ENCODE measurements at regions not wholly inside any gene's neighbourhood (a gene's known extent, or its start where the extent isn't known, plus 50 kb on each side); places are given as distances from the start of the nearest gene placed in this dataset.
A peak's percentile ranks its signal among the peaks of the same experiment; 100 is the strongest.

DNA sequence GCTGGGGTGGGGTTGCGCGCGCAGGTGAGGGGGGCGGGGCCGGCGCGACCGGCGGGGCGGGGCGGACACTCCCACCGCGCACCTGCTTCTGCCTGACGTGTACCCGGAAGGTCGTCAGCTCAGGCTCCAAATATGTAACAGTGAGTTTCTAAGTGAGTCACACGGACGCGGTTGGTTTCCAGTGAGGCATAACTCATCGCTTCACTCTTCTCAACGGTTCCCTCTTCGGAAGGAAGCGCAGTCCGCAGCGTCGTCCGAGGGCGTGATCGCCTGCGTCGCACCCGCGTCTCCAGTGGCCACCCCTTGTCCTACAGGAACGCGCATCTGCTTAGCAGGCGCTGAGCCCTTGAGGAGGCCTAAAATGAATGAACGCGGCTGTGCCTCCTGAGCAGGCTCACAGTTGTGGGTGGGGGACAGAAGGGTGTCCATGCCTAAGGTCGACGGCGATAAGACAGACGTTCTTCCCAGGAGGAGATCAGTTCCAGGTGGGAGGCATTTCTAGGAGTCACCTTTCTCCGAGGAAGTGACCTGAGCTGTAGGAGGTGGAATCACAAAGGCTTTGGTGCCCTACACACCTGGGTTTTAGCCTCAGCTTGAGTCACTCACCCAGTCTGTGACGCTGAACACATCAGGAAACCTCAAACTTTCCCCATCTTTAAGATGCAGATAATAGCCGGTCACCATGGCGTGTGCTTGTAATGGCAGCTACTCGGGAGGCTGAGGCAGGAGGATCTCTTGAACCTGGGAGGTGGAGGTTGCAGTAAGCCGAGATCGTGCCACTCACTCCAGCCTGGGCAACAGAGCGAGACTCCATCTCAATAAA lies 50.9 kb upstream of the EZR start:
- Histone ChIP-seq H4K20me1 (ENCODE audit: insufficient read depth) (no peaks in the 10 kb centered on the region), H3K36me3 (replicated peaks in 1 of 2; ENCODE audit: control insufficient read depth in 1 of 2, insufficient read depth in 2 of 2, low read length in 1 of 2) (no peaks in the 10 kb centered on the region), H3K79me2 (ENCODE audit: insufficient read depth) (no peaks in the 10 kb centered on the region), H3K4me1 (ENCODE audit: control insufficient read depth in 1 of 2, insufficient read depth in 2 of 2, low read depth in 1 of 2, low read length in 1 of 2) (peaks cover 0 to 8% of the 10 kb centered on the region in 2 experiments; a peak in 1 of 4 replicates), H3K9me2 (no peaks in the 10 kb centered on the region), H3K4me3 (ENCODE audit: low read depth in 2 of 2, low read length in 1 of 2) (peak overlapping the region; percentile 54 to 56), H3K9ac (peak overlapping the region; percentile 59; the same call in 1 of the 2 replicates), H2AFZ (ENCODE audit: low read depth) (peak overlapping the region; percentile 95), H3K4me2 (peak overlapping the region; percentile 66), H3K27me3 (ENCODE audit: insufficient read depth) (no peaks in the 10 kb centered on the region), H3F3A (replicated peaks; ENCODE audit: insufficient read depth) (peaks cover 8% of the 10 kb centered on the region), H3K27ac (ENCODE audit: low read depth in 2 of 2, low read length in 1 of 2) (peak overlapping the region in 1 of 2 experiments; percentile 30; a peak in 3 of 4 replicates), H3K9me3 (no peaks in the 10 kb centered on the region)
- peak; percentile 17; the same call in 1 of the 2 replicates for TF ChIP-seq TCF12 (IDR thresholded peaks at IDR 0.05)
- TF ChIP-seq, protein P1, sequence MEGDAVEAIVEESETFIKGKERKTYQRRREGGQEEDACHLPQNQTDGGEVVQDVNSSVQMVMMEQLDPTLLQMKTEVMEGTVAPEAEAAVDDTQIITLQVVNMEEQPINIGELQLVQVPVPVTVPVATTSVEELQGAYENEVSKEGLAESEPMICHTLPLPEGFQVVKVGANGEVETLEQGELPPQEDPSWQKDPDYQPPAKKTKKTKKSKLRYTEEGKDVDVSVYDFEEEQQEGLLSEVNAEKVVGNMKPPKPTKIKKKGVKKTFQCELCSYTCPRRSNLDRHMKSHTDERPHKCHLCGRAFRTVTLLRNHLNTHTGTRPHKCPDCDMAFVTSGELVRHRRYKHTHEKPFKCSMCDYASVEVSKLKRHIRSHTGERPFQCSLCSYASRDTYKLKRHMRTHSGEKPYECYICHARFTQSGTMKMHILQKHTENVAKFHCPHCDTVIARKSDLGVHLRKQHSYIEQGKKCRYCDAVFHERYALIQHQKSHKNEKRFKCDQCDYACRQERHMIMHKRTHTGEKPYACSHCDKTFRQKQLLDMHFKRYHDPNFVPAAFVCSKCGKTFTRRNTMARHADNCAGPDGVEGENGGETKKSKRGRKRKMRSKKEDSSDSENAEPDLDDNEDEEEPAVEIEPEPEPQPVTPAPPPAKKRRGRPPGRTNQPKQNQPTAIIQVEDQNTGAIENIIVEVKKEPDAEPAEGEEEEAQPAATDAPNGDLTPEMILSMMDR (IDR thresholded peaks at IDR 0.05) = 0 out of 2 replicates have a peak, but pooled peaks have one; percentile 8
- TF ChIP-seq, protein P2, sequence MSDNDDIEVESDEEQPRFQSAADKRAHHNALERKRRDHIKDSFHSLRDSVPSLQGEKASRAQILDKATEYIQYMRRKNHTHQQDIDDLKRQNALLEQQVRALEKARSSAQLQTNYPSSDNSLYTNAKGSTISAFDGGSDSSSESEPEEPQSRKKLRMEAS (IDR thresholded peaks at IDR 0.05; ENCODE audit: low read depth) = peak; percentile 81
- TF ChIP-seq, protein P3, sequence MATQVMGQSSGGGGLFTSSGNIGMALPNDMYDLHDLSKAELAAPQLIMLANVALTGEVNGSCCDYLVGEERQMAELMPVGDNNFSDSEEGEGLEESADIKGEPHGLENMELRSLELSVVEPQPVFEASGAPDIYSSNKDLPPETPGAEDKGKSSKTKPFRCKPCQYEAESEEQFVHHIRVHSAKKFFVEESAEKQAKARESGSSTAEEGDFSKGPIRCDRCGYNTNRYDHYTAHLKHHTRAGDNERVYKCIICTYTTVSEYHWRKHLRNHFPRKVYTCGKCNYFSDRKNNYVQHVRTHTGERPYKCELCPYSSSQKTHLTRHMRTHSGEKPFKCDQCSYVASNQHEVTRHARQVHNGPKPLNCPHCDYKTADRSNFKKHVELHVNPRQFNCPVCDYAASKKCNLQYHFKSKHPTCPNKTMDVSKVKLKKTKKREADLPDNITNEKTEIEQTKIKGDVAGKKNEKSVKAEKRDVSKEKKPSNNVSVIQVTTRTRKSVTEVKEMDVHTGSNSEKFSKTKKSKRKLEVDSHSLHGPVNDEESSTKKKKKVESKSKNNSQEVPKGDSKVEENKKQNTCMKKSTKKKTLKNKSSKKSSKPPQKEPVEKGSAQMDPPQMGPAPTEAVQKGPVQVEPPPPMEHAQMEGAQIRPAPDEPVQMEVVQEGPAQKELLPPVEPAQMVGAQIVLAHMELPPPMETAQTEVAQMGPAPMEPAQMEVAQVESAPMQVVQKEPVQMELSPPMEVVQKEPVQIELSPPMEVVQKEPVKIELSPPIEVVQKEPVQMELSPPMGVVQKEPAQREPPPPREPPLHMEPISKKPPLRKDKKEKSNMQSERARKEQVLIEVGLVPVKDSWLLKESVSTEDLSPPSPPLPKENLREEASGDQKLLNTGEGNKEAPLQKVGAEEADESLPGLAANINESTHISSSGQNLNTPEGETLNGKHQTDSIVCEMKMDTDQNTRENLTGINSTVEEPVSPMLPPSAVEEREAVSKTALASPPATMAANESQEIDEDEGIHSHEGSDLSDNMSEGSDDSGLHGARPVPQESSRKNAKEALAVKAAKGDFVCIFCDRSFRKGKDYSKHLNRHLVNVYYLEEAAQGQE (IDR thresholded peaks at IDR 0.05; ENCODE audit: low read depth, low read length) = no peak
- TF ChIP-seq GABPA (IDR thresholded peaks at IDR 0.05; ENCODE audit: low read depth) = no peak
- 0 out of 2 replicates have a peak, but pooled peaks have one; percentile 43 for TF ChIP-seq POLR2AphosphoS5 (IDR thresholded peaks at IDR 0.05; ENCODE audit: low read depth, low read length)
- no peak for TF ChIP-seq RAD21 (IDR thresholded peaks at IDR 0.05; ENCODE audit: low read length)
- no peak for TF ChIP-seq NRF1 (IDR thresholded peaks at IDR 0.05; ENCODE audit: low read depth, low read length)
- peak; percentile 79 for TF ChIP-seq FOSL2 (IDR thresholded peaks at IDR 0.05; ENCODE audit: borderline replicate concordance, low read depth)
- TF ChIP-seq, protein P4, sequence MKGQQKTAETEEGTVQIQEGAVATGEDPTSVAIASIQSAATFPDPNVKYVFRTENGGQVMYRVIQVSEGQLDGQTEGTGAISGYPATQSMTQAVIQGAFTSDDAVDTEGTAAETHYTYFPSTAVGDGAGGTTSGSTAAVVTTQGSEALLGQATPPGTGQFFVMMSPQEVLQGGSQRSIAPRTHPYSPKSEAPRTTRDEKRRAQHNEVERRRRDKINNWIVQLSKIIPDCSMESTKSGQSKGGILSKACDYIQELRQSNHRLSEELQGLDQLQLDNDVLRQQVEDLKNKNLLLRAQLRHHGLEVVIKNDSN (IDR thresholded peaks at IDR 0.05; ENCODE audit: borderline replicate concordance, low read depth) = no peak
- TF ChIP-seq SMC3 (IDR thresholded peaks at IDR 0.05; ENCODE audit: low read depth, low read length) = 0 out of 2 replicates have a peak, but pooled peaks have one; percentile 6
- TF ChIP-seq TAF1 (IDR thresholded peaks at IDR 0.05; ENCODE audit: borderline replicate concordance, low read depth, low read length) = peak; percentile 31; the same call in 1 of the 2 replicates
- peak; percentile 32; the same call in 1 of the 2 replicates for TF ChIP-seq ELF1 (IDR thresholded peaks at IDR 0.05)
- 18% methylated on average over 38 of the region's 50 CpGs for WGBS (ENCODE audit: low lambda C conversion rate)
- CTCF ChIA-PET = interaction anchor here (0.8 to 1.9 kb wide), 3 partner anchors 63 to 166 kb away, joined by 3 to 6 read pairs (median 4); no protein-coding TSS in a partner anchor
- POLR2A ChIA-PET = interaction anchor here (1.1 kb wide), 2 partner anchors 51 to 130 kb away, joined by 3 to 5 read pairs; partner anchors contain the start of genes EZR and RSPH3
- no peak for DNase-seq
